ENCODE measurements at regions not wholly inside any gene's neighbourhood (a gene's known extent, or its start where the extent isn't known, plus 50 kb on each side); places are given as distances from the start of the nearest gene placed in this dataset.

DNA sequence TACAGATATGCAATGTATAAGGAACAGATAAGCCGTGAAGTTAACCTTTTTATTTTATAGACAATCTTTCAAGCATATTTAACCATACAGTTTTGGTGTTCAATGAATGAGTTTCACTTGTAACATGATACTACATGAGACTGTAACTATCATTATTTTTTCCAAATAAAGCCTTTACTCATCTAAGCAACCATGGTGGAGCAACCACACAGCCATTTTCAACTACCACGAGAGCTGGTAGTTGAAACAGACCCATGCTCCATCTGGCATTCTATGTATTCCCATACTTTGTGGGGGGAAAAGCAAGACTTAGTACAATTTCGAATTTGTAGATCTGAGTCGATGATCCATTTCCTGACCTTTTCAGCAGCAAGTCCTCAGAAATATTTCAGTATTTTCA, 159.3 kb upstream of the RND3 start:
- TF ChIP-seq POLR2A (IDR thresholded peaks at IDR 0.05; ENCODE audit: low read depth), result no peak
- TF ChIP-seq, protein P1, sequence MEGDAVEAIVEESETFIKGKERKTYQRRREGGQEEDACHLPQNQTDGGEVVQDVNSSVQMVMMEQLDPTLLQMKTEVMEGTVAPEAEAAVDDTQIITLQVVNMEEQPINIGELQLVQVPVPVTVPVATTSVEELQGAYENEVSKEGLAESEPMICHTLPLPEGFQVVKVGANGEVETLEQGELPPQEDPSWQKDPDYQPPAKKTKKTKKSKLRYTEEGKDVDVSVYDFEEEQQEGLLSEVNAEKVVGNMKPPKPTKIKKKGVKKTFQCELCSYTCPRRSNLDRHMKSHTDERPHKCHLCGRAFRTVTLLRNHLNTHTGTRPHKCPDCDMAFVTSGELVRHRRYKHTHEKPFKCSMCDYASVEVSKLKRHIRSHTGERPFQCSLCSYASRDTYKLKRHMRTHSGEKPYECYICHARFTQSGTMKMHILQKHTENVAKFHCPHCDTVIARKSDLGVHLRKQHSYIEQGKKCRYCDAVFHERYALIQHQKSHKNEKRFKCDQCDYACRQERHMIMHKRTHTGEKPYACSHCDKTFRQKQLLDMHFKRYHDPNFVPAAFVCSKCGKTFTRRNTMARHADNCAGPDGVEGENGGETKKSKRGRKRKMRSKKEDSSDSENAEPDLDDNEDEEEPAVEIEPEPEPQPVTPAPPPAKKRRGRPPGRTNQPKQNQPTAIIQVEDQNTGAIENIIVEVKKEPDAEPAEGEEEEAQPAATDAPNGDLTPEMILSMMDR (IDR thresholded peaks at IDR 0.05), result no peak

All from esophagus muscularis mucosa (tissue), 3 donors.